Activated T-helper 17 cell treated with anti-CD3 and anti-CD28 coated beads, Interleukin-2, amount 50 U/mL, for 72 hours (primary cell): ENCODE measurements at regions not wholly inside any gene's neighbourhood (a gene's known extent, or its start where the extent isn't known, plus 50 kb on each side); places are given as distances from the start of the nearest gene placed in this dataset.

Experiments used
- ATAC-seq: fragments of 150-1000 bp; cut with Tn5 transposase; replicated peaks from 2 replicates; pipeline ENCODE4 v1.10.0; 2021; ENCODE audit warnings: mild to moderate bottlenecking, moderate library complexity
- H3K27ac Mint-ChIP-seq: one replicate; pipeline ENCODE4 v1.8.0; 2022; ENCODE audit warnings: mixed read lengths
- H3K27me3 Mint-ChIP-seq: one replicate; pipeline ENCODE4 v1.8.0; 2022; ENCODE audit warnings: mixed read lengths
- H3K36me3 Mint-ChIP-seq: one replicate; pipeline ENCODE4 v1.8.0; 2022; ENCODE audit warnings: low read depth, mild to moderate bottlenecking, mixed read lengths
- H3K4me1 Mint-ChIP-seq: one replicate; pipeline ENCODE4 v1.8.0; 2022; ENCODE audit warnings: mixed read lengths
- H3K4me3 Mint-ChIP-seq: one replicate; pipeline ENCODE4 v1.8.0; 2022; ENCODE audit warnings: mild to moderate bottlenecking, mixed read lengths
- H3K9me3 Mint-ChIP-seq: one replicate; pipeline ENCODE4 v1.8.0; 2022; ENCODE audit warnings: mixed read lengths

- no peaks in the 10 kb centered on the region for H3K4me1 Mint-ChIP-seq
- peaks cover 9% of the 10 kb centered on the region for H3K27me3 Mint-ChIP-seq
- no peak overlapping the region for H3K4me3 Mint-ChIP-seq
- H3K27ac Mint-ChIP-seq: no peak overlapping the region
- no peaks in the 10 kb centered on the region for H3K36me3 Mint-ChIP-seq
- H3K9me3 Mint-ChIP-seq: no peaks in the 10 kb centered on the region
- no peak for ATAC-seq
Observed at GRCh38 chr2:121944072-121944831, 188.8 kb downstream of the TSN start.

- Mint-ChIP-seq H3K4me3 (no peak overlapping the region), H3K27me3 (peaks cover 12% of the 10 kb centered on the region), H3K27ac (no peak overlapping the region), H3K36me3 (no peaks in the 10 kb centered on the region), H3K4me1 (no peaks in the 10 kb centered on the region), H3K9me3 (no peaks in the 10 kb centered on the region)
- ATAC-seq: no peak
Observed at GRCh38 chr2:121947674-121948073, 192.2 kb downstream of the TSN start.

- Mint-ChIP-seq H3K27me3 (peaks cover 12% of the 10 kb centered on the region), H3K36me3 (no peaks in the 10 kb centered on the region), H3K27ac (no peak overlapping the region), H3K4me3 (no peak overlapping the region), H3K9me3 (no peaks in the 10 kb centered on the region), H3K4me1 (no peaks in the 10 kb centered on the region)
- no peak for ATAC-seq
Observed at GRCh38 chr2:121949271-121949670, 193.8 kb downstream of the TSN start.

GRCh38 chr2:121955426-121955825, 200.0 kb downstream of the TSN start:
- no peaks in the 10 kb centered on the region for H3K9me3 Mint-ChIP-seq
- no peak overlapping the region for H3K27ac Mint-ChIP-seq
- H3K27me3 Mint-ChIP-seq: no peaks in the 10 kb centered on the region
- no peak overlapping the region for H3K4me3 Mint-ChIP-seq
- ATAC-seq: no peak
- H3K36me3 Mint-ChIP-seq: no peaks in the 10 kb centered on the region
- H3K4me1 Mint-ChIP-seq: no peaks in the 10 kb centered on the region

- Mint-ChIP-seq H3K4me1 (no peaks in the 10 kb centered on the region), H3K36me3 (no peaks in the 10 kb centered on the region), H3K4me3 (no peak overlapping the region), H3K9me3 (no peaks in the 10 kb centered on the region), H3K27me3 (no peaks in the 10 kb centered on the region), H3K27ac (no peak overlapping the region)
- no peak for ATAC-seq
Observed at GRCh38 chr2:121955872-121956271, 200.4 kb downstream of the TSN start.

GRCh38 chr2:121960251-121960650, 204.8 kb downstream of the TSN start:
- no peaks in the 10 kb centered on the region for H3K4me1 Mint-ChIP-seq
- no peaks in the 10 kb centered on the region for H3K9me3 Mint-ChIP-seq
- peaks cover 3% of the 10 kb centered on the region for H3K27me3 Mint-ChIP-seq
- ATAC-seq: no peak
- no peak overlapping the region for H3K4me3 Mint-ChIP-seq
- H3K36me3 Mint-ChIP-seq: no peaks in the 10 kb centered on the region
- H3K27ac Mint-ChIP-seq: no peak overlapping the region

- H3K9me3 Mint-ChIP-seq: no peaks in the 10 kb centered on the region
- no peak overlapping the region for H3K27ac Mint-ChIP-seq
- H3K4me3 Mint-ChIP-seq: no peak overlapping the region
- no peak for ATAC-seq
- no peaks in the 10 kb centered on the region for H3K4me1 Mint-ChIP-seq
- no peaks in the 10 kb centered on the region for H3K36me3 Mint-ChIP-seq
- peaks cover 3% of the 10 kb centered on the region for H3K27me3 Mint-ChIP-seq
Observed at GRCh38 chr2:121961761-121962160, 206.3 kb downstream of the TSN start.

GRCh38 chr2:121965661-121966060, 210.2 kb downstream of the TSN start:
- Mint-ChIP-seq H3K4me1 (no peaks in the 10 kb centered on the region), H3K36me3 (no peaks in the 10 kb centered on the region), H3K27ac (no peak overlapping the region), H3K27me3 (peaks cover 11% of the 10 kb centered on the region), H3K9me3 (no peaks in the 10 kb centered on the region), H3K4me3 (no peak overlapping the region)
- no peak for ATAC-seq

GRCh38 chr2:121966663-121967062, 211.2 kb downstream of the TSN start:
- ATAC-seq: no peak
- Mint-ChIP-seq H3K27ac (no peak overlapping the region), H3K36me3 (no peaks in the 10 kb centered on the region)

GRCh38 chr2:121969166-121969565, 213.7 kb downstream of the TSN start:
- Mint-ChIP-seq H3K9me3 (no peaks in the 10 kb centered on the region), H3K4me1 (no peaks in the 10 kb centered on the region), H3K36me3 (no peaks in the 10 kb centered on the region), H3K4me3 (no peak overlapping the region), H3K27me3 (peaks cover 15% of the 10 kb centered on the region), H3K27ac (no peak overlapping the region)
- no peak for ATAC-seq

More at GRCh38 chr2:121966663-121967062, 211.2 kb downstream of the TSN start:
- H3K4me3 Mint-ChIP-seq: no peak overlapping the region
- H3K9me3 Mint-ChIP-seq: no peaks in the 10 kb centered on the region
- no peaks in the 10 kb centered on the region for H3K4me1 Mint-ChIP-seq
- peaks cover 18% of the 10 kb centered on the region for H3K27me3 Mint-ChIP-seq

- ATAC-seq: no peak
- peaks cover 15% of the 10 kb centered on the region for H3K27me3 Mint-ChIP-seq
- no peak overlapping the region for H3K27ac Mint-ChIP-seq
- H3K4me1 Mint-ChIP-seq: peaks cover 3% of the 10 kb centered on the region
- no peak overlapping the region for H3K4me3 Mint-ChIP-seq
- no peaks in the 10 kb centered on the region for H3K9me3 Mint-ChIP-seq
- no peaks in the 10 kb centered on the region for H3K36me3 Mint-ChIP-seq
Observed at GRCh38 chr2:121969766-121970639, 214.6 kb downstream of the TSN start.

- Mint-ChIP-seq H3K27me3 (peaks cover 15% of the 10 kb centered on the region), H3K27ac (no peak overlapping the region), H3K4me1 (peaks cover 14% of the 10 kb centered on the region), H3K4me3 (no peak overlapping the region), H3K9me3 (no peaks in the 10 kb centered on the region), H3K36me3 (no peaks in the 10 kb centered on the region)
- no peak for ATAC-seq
Observed at GRCh38 chr2:121972203-121972602, 216.8 kb downstream of the TSN start.

GRCh38 chr2:121974897-121975661, 219.6 kb downstream of the TSN start:
- Mint-ChIP-seq H3K4me1 (peaks cover 14% of the 10 kb centered on the region), H3K36me3 (no peaks in the 10 kb centered on the region), H3K27me3 (peaks cover 8% of the 10 kb centered on the region), H3K4me3 (peak overlapping the region; percentile 68), H3K9me3 (no peaks in the 10 kb centered on the region), H3K27ac (no peak overlapping the region)
- peak; percentile 90 for ATAC-seq

GRCh38 chr2:121976926-121977325, 221.5 kb downstream of the TSN start:
- H3K27me3 Mint-ChIP-seq: no peaks in the 10 kb centered on the region

More at GRCh38 chr2:121976926-121977325, 221.5 kb downstream of the TSN start:
- Mint-ChIP-seq H3K27ac (no peak overlapping the region), H3K36me3 (no peaks in the 10 kb centered on the region), H3K4me1 (peaks cover 14% of the 10 kb centered on the region), H3K9me3 (no peaks in the 10 kb centered on the region), H3K4me3 (no peak overlapping the region)
- no peak for ATAC-seq
